GM20000 (cell line): ENCODE measurements at regions not wholly inside any gene's neighbourhood (a gene's known extent, or its start where the extent isn't known, plus 50 kb on each side); places are given as distances from the start of the nearest gene placed in this dataset.
A peak's percentile ranks its signal among the peaks of the same experiment; 100 is the strongest.
"Not testable (repeated sequence)": the region's sequence is repeated elsewhere in the genome, so short reads cannot be mapped to it uniquely, and the experiment has no call there.

Experiments used
- DNase-seq: peaks from one replicate; pipeline ENCODE4 v3.0.0; 2012; ENCODE audit warnings: low spot score
- TF ChIP-seq, protein P1 (sequence below): IDR thresholded peaks from 2 replicates; pipeline ENCODE4 v1.5.1; 2012; ENCODE audit warnings: mild to moderate bottlenecking, control low read depth; ENCODE audit errors: extremely low read depth, missing control alignments

DNA sequence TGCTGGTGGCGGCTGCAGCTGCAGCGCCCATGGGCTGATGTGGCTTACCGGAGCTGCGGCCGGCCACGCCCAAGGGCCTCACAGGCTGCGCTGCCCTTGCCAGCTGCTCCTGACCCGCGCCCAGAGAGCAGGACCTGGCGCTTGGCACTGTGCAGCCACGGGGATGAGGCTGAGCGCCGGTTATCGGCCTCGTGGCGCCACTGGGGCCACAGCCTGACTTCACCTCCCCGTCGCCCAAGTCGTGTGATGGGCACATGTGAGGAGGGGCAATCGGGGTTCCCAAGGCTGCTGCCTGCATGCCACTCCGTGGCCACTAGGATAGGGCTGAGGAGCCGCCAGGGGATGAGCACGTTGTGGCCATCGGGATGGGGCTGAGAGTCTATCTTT lies 77.2 kb upstream of the PABPC3 start:
- no peak for DNase-seq
- TF ChIP-seq, protein P1, sequence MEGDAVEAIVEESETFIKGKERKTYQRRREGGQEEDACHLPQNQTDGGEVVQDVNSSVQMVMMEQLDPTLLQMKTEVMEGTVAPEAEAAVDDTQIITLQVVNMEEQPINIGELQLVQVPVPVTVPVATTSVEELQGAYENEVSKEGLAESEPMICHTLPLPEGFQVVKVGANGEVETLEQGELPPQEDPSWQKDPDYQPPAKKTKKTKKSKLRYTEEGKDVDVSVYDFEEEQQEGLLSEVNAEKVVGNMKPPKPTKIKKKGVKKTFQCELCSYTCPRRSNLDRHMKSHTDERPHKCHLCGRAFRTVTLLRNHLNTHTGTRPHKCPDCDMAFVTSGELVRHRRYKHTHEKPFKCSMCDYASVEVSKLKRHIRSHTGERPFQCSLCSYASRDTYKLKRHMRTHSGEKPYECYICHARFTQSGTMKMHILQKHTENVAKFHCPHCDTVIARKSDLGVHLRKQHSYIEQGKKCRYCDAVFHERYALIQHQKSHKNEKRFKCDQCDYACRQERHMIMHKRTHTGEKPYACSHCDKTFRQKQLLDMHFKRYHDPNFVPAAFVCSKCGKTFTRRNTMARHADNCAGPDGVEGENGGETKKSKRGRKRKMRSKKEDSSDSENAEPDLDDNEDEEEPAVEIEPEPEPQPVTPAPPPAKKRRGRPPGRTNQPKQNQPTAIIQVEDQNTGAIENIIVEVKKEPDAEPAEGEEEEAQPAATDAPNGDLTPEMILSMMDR = no peak

DNA sequence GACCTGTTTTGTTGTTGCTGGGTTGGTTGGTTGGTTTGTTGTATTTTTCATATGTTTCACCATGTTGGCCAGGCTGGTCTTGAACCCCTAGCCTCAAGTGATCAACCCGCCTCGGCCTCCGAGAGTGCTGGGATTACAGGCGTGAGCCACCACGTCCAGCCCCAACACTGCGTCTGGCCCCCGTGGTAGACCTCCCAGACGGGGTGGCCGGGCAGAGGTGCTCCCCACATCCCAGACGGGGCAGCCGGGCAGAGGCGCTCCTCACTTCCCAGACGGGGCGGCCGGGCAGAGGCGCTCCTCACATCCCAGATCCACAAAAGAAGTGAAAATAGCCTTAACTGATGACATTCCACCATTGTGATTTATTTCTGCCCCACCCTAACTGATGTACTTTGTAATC lies 76.2 kb upstream of the PABPC3 start:
- not testable (repeated sequence) for DNase-seq

DNA sequence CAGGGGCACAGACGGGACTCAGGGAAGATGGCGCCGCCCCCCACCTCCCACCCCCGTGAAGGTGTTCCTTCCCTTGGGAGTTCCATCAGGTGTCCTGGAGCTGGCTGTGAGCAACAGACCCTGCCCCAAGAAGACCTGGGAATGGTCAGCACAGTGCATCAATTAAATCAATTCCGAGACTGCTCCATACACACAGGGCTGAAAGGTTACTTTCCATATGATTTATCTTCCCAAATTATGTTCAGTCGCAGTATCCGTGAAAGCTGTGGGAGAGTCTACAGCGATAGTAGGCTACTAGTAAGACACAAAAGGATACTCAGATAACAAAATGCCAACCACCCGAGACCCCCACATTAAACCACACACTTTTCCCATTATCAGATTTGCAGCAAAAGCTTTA lies 71.8 kb upstream of the PABPC3 start:
- no peak for DNase-seq
- TF ChIP-seq, protein P1 = no peak

DNA sequence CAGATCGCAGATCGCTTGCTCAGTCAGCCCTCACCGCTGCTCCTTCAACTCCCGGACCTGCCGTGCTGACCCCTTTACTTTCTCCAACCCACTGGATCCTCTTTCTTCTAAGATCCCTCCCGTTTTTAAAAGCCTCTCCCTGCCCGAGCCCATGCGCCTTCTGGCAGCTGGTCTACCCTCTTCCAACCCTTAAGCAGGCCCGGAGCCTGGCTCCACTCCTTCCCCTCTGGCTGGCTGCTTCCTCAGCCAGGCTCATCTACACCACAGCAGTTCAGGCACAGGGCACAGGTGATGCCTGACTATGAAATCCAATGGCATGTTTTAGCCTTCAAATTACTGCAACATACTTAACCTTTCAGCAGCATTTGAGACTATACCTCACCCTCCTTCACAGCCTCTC lies 63.8 kb upstream of the PABPC3 start:
- TF ChIP-seq, protein P1 = no peak
- DNase-seq = no peak

DNA sequence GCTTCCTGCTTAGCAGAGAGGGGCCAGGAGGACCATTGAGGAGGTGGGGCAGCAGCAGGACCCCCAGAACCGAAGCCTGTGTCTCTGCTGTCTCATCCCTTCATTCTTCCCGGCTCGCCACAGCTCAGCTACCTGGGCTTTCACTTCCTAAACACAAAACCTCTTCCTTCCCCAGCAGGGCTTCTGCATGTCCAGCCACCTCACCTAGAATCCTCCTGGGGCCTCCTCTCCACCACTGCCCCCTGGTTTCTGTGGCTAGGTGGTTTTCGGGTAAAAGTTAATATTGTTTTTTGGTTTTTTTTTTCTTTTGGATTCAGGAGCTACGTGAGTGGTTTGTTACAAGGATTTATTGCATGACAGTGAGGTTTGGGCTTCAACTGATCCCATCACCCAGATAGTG lies 61.8 kb upstream of the PABPC3 start:
- no peak for DNase-seq
- TF ChIP-seq, protein P1 = no peak

DNA sequence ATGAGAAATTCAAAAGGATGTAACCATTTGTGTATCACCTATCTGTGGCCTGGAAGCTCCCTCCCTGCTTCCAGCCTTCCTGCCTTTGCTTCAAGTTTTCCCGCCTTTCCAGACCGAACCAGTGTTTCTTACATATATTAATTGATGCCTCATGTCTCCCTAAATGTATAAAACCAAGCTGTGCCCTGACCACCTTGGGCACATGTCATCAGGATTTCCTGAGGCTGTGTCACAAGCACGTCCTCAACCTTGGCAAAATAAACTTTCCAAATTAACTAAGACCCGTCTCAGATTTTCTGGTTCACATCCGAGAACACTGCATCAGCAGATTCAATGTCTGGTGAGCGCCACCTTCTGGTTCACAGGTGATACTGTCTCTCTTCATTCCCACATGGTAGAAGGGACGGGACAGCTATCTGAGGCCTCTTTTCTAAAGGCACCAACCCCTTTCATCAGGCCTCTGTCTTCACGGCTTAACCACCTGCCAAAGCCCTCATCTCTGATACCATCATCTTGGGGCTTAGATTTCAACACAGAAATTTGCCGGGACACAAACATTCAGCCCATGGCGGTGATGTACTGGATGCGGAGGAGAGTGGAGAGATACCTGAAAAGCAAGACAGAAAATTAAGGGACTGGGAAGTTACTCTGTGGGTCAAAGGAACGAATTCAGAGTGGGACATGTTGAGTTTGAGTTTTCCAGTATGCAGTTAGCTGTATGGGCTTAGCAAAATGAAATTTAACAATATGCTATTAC lies 58.7 kb upstream of the PABPC3 start:
- TF ChIP-seq, protein P1 = peak; percentile 59
- DNase-seq = peak; percentile 65

DNA sequence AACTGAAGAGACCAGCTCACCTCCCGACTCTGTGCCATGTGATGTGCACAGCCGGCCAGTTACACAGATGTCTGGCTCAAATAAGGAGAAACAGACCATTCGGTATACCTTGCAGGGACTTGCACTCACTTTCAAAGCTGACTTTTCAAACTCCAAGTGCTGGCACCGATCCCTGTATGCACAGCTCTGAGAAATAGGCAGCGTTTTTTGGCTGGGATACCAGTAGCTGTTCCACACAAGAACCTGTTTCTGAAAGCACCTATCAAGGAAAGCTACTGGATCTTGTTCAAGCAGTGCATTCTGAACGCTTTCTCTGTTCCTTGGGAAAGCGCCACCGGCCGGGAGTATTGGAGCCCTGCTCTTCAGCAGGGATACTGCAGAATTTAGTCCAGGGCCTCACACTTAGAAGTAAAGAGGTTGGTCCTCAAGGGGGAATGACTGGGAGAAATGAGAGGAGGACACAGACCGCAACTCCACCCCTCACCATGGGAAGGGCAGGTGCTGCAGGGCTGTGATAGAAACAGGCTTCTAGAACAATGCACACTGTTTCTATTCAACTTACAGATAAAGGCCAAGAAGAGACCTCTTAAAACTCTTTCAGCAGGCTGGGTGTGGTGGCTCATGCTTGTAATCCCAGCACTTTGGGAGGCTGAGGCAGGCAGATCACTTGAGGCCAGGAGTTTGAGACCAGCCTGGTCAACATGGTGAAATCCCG lies 53.6 kb upstream of the PABPC3 start:
- TF ChIP-seq, protein P1 = no peak
- DNase-seq = no peak
